ENCODE measurements at regions not wholly inside any gene's neighbourhood (a gene's known extent, or its start where the extent isn't known, plus 50 kb on each side); places are given as distances from the start of the nearest gene placed in this dataset.

- TF ChIP-seq POLR2A (IDR thresholded peaks at IDR 0.05) (no peak), POLR2AphosphoS5 (IDR thresholded peaks at IDR 0.05) (no peak), CTCF (IDR thresholded peaks at IDR 0.05) (peak; percentile 71 to 86), EP300 (IDR thresholded peaks at IDR 0.05) (no peak)
Measured at GRCh38 chr6:122530440-122531046, 58.9 kb upstream of the SERINC1 start.

All from suprapubic skin (tissue), 4 donors.